HG02852 (cell line): ENCODE measurements at regions not wholly inside any gene's neighbourhood (a gene's known extent, or its start where the extent isn't known, plus 50 kb on each side); places are given as distances from the start of the nearest gene placed in this dataset.

Source experiments
- ATAC-seq: cut with Tn5 transposase; IDR thresholded peaks from one replicate; pipeline ENCODE4 v1.9.1; 2021; ENCODE audit warnings: mild to moderate bottlenecking, moderate library complexity; ENCODE audit not compliant: unreplicated experiment

- no peak for ATAC-seq
These were observed 121.8 kb upstream of the ADRA1D start for GRCh38 chr20:4370851-4371250.

GRCh38 chr20:4369798-4370124 lies 120.7 kb upstream of the ADRA1D start:
- ATAC-seq, result peak; percentile 54

GRCh38 chr20:4369119-4369797 lies 120.2 kb upstream of the ADRA1D start:
- peak; percentile 7 for ATAC-seq

GRCh38 chr20:4366076-4366475 lies 117.0 kb upstream of the ADRA1D start:
- ATAC-seq, result no peak

GRCh38 chr20:4358552-4358951 lies 109.5 kb upstream of the ADRA1D start:
- ATAC-seq, result no peak

- no peak for ATAC-seq
These were observed 103.3 kb upstream of the ADRA1D start for GRCh38 chr20:4352348-4352747.

GRCh38 chr20:4350096-4350495 lies 101.0 kb upstream of the ADRA1D start:
- ATAC-seq, result no peak

GRCh38 chr20:4344670-4345069 lies 95.6 kb upstream of the ADRA1D start:
- no peak for ATAC-seq

GRCh38 chr20:4342609-4343008 lies 93.5 kb upstream of the ADRA1D start:
- ATAC-seq, result no peak

- no peak for ATAC-seq
These were observed 92.9 kb upstream of the ADRA1D start for GRCh38 chr20:4341804-4342485.

GRCh38 chr20:4335722-4336121 lies 86.6 kb upstream of the ADRA1D start:
- no peak for ATAC-seq

GRCh38 chr20:4332121-4332860 lies 83.2 kb upstream of the ADRA1D start:
- no peak for ATAC-seq

- no peak for ATAC-seq
These were observed 80.9 kb upstream of the ADRA1D start for GRCh38 chr20:4330011-4330410.

- ATAC-seq, result no peak
These were observed 80.1 kb upstream of the ADRA1D start for GRCh38 chr20:4329232-4329631.

- no peak for ATAC-seq
These were observed 79.5 kb upstream of the ADRA1D start for GRCh38 chr20:4328541-4328940.

GRCh38 chr20:4327956-4328355 lies 78.9 kb upstream of the ADRA1D start:
- ATAC-seq, result no peak

- ATAC-seq, result no peak
These were observed 77.3 kb upstream of the ADRA1D start for GRCh38 chr20:4326195-4327065.

GRCh38 chr20:4325548-4326187 lies 76.6 kb upstream of the ADRA1D start:
- no peak for ATAC-seq

- no peak for ATAC-seq
These were observed 75.6 kb upstream of the ADRA1D start for GRCh38 chr20:4324611-4325243.

- no peak for ATAC-seq
These were observed 73.4 kb upstream of the ADRA1D start for GRCh38 chr20:4322499-4322898.
